GM18498 (cell line): ENCODE measurements at regions not wholly inside any gene's neighbourhood (a gene's known extent, or its start where the extent isn't known, plus 50 kb on each side); places are given as distances from the start of the nearest gene placed in this dataset.

Experiments used
- ATAC-seq: cut with Tn5 transposase; IDR thresholded peaks from one replicate; pipeline ENCODE4 v1.9.1; 2021; ENCODE audit warnings: mild to moderate bottlenecking, moderate library complexity; ENCODE audit not compliant: unreplicated experiment

- no peak for ATAC-seq
Observed at GRCh38 chr4:30924495-30924894, 204.3 kb downstream of the PCDH7 start.

- no peak for ATAC-seq
Observed at GRCh38 chr4:30929649-30930048, 209.5 kb downstream of the PCDH7 start.

- ATAC-seq = no peak
Observed at GRCh38 chr4:30930276-30930675, 210.1 kb downstream of the PCDH7 start.

- ATAC-seq = no peak
Observed at GRCh38 chr4:30932581-30932980, 212.4 kb downstream of the PCDH7 start.

GRCh38 chr4:30939069-30939468, 218.9 kb downstream of the PCDH7 start:
- ATAC-seq = no peak

- no peak for ATAC-seq
Observed at GRCh38 chr4:30939684-30940083, 219.5 kb downstream of the PCDH7 start.

GRCh38 chr4:30941641-30942040, 221.5 kb downstream of the PCDH7 start:
- ATAC-seq = no peak

GRCh38 chr4:30943356-30943755, 223.2 kb downstream of the PCDH7 start:
- ATAC-seq = no peak

- no peak for ATAC-seq
Observed at GRCh38 chr4:30945586-30945985, 225.4 kb downstream of the PCDH7 start.

- ATAC-seq = no peak
Observed at GRCh38 chr4:30946288-30946687, 226.1 kb downstream of the PCDH7 start.

GRCh38 chr4:30948653-30949052, 228.5 kb downstream of the PCDH7 start:
- no peak for ATAC-seq

- no peak for ATAC-seq
Observed at GRCh38 chr4:30950737-30951136, 230.6 kb downstream of the PCDH7 start.

- ATAC-seq = no peak
Observed at GRCh38 chr4:30952526-30953219, 232.5 kb downstream of the PCDH7 start.

- ATAC-seq = no peak
Observed at GRCh38 chr4:30953799-30954198, 233.6 kb downstream of the PCDH7 start.

- ATAC-seq = no peak
Observed at GRCh38 chr4:30956916-30957315, 236.7 kb downstream of the PCDH7 start.

- no peak for ATAC-seq
Observed at GRCh38 chr4:30957706-30958105, 237.5 kb downstream of the PCDH7 start.

GRCh38 chr4:30959781-30960485, 239.8 kb downstream of the PCDH7 start:
- no peak for ATAC-seq

GRCh38 chr4:30962939-30963338, 242.8 kb downstream of the PCDH7 start:
- no peak for ATAC-seq

- no peak for ATAC-seq
Observed at GRCh38 chr4:30968926-30969325, 248.8 kb downstream of the PCDH7 start.

- no peak for ATAC-seq
Observed at GRCh38 chr4:30972542-30972941, 252.4 kb downstream of the PCDH7 start.

- ATAC-seq = no peak
Observed at GRCh38 chr4:30973993-30974392, 253.8 kb downstream of the PCDH7 start.

GRCh38 chr4:30979402-30979801, 259.2 kb downstream of the PCDH7 start:
- ATAC-seq = no peak

- ATAC-seq = no peak
Observed at GRCh38 chr4:30989508-30989907, 269.3 kb downstream of the PCDH7 start.
